Fibroblast of mammary gland (primary cell): ENCODE measurements at regions not wholly inside any gene's neighbourhood (a gene's known extent, or its start where the extent isn't known, plus 50 kb on each side); places are given as distances from the start of the nearest gene placed in this dataset.

ENCODE experiments used
- DNase-seq: peaks from one replicate; pipeline ENCODE4 v3.0.0-alpha.2; 2010; ENCODE audit warnings: low read depth
- H3K4me3 ChIP-seq: 2 replicates; pipeline ENCODE4 v1.5.1; 2011; ENCODE audit warnings: low read depth, mild to moderate bottlenecking, low read length, moderate library complexity; ENCODE audit not compliant: control insufficient read depth
- TF ChIP-seq, protein P1 (sequence below): conservative IDR thresholded peaks from 2 replicates; pipeline ENCODE4 v1.5.1; 2011; ENCODE audit warnings: low read depth, low read length, inconsistent platforms; ENCODE audit not compliant: control insufficient read depth, insufficient read depth

DNA sequence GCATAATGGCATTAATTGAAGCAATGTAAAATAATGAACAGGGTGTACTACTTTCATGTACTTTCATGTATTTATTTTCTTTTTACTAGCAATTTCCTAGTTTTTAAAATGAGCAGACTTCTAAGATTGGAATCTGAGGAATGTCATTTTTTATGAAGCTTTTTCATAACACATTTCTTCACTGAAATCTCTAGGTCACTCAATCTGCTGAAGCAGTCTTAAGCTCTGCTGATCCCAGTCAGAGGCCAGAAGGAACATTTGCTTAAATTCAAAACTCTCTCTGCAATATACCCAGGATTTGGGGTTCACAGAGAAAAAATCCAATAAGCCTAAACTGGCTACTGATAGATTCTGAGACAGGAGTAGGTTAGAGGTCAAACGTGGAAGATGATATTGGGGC is 73.6 kb upstream of the CNTN1 start:
- TF ChIP-seq, protein P1, sequence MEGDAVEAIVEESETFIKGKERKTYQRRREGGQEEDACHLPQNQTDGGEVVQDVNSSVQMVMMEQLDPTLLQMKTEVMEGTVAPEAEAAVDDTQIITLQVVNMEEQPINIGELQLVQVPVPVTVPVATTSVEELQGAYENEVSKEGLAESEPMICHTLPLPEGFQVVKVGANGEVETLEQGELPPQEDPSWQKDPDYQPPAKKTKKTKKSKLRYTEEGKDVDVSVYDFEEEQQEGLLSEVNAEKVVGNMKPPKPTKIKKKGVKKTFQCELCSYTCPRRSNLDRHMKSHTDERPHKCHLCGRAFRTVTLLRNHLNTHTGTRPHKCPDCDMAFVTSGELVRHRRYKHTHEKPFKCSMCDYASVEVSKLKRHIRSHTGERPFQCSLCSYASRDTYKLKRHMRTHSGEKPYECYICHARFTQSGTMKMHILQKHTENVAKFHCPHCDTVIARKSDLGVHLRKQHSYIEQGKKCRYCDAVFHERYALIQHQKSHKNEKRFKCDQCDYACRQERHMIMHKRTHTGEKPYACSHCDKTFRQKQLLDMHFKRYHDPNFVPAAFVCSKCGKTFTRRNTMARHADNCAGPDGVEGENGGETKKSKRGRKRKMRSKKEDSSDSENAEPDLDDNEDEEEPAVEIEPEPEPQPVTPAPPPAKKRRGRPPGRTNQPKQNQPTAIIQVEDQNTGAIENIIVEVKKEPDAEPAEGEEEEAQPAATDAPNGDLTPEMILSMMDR = no peak
- no peak overlapping the region for H3K4me3 ChIP-seq
- no peak for DNase-seq

DNA sequence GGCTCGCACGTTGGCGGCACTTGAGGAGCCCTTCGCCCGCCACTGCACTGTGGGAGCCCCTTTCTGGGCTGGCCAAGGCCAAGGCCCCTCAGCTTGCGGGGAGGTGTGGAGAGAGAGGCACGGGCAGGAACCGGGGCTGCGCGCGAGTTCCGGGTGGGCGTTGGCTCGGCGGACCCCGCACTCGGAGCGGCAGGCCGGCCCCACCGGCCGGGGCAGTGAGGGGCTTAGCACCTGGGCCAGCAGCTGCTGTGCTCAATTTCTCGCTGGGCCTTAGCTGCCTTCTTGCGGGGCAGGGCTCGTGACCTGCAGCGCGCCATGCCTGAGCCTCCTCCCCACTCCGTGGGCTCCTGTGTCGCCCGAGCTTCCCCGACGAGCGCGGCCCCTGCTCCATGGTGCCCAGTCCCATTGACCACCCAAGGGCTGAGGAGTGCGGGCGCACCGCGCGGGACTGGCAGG is 71.6 kb upstream of the CNTN1 start:
- TF ChIP-seq, protein P1 = no peak
- DNase-seq = no peak
- no peak overlapping the region for H3K4me3 ChIP-seq

DNA sequence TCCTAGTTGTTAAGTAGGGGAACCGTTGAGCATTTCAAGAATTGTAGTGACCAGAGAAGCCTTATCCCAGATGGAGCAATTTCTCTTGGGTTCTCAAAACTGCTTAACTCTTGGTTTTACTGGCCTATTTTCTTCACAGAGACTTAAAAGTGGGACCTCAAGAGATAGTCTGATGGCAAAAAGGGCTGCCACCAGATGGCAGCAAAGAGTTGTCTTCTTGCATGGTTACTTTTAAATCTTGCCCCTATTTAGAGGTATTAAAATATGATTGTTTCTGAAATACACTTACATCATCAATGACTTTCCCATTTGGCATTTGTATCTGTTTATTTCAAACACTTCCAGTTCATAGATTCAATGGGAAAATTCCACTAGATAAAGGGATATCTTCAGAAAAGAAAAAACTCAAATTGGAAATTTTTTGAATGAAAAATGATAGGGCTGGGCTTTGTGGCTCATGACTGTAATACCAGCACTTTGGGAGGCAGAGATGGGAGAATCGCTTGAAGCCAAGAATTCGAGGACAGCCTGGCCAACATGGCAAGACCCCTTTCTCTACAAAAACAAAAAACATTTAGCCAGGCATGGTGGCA is 69.9 kb upstream of the CNTN1 start:
- TF ChIP-seq, protein P1 = peak; percentile 77
- DNase-seq = peak; percentile 68
- no peak overlapping the region for H3K4me3 ChIP-seq

DNA sequence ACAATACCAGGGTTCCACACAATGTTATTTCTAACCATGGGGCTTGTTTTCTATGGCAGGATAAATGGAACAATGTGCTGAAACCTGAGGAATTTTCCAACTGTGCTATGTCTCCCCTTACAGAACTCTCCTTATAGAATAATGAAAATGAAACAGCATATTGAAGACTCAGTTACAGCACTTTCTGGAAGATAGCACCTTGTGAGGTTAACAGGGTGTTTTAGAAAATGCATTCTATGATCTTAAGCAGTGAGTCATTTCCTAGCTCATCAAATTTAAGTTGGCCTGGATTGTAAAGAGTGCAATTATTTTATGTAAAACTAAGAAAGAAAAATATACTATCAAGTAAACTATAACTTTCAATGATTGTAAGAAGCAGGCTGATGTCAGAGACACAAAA is 60.1 kb upstream of the CNTN1 start:
- no peak overlapping the region for H3K4me3 ChIP-seq
- no peak for DNase-seq
- TF ChIP-seq, protein P1 = no peak

DNA sequence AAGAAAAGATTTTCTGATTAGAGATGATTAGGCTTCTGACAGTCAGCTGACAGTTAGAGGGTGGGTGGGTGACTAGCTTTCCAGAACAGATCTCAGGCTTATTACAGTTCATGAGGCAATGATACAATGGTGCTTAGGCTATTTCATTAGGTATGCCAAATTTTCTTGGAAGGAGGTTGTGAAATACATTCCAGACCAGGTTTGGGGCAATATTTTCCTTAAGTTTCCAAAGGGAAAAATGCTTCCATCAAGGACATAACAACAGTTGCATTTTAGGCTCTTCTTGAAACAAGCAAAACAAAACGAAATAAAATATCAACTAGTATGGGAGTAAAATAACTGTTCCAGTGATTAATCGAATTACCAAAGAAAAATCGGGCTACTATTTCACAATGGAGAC is 59.3 kb upstream of the CNTN1 start:
- no peak overlapping the region for H3K4me3 ChIP-seq
- TF ChIP-seq, protein P1 = no peak
- DNase-seq = no peak

DNA sequence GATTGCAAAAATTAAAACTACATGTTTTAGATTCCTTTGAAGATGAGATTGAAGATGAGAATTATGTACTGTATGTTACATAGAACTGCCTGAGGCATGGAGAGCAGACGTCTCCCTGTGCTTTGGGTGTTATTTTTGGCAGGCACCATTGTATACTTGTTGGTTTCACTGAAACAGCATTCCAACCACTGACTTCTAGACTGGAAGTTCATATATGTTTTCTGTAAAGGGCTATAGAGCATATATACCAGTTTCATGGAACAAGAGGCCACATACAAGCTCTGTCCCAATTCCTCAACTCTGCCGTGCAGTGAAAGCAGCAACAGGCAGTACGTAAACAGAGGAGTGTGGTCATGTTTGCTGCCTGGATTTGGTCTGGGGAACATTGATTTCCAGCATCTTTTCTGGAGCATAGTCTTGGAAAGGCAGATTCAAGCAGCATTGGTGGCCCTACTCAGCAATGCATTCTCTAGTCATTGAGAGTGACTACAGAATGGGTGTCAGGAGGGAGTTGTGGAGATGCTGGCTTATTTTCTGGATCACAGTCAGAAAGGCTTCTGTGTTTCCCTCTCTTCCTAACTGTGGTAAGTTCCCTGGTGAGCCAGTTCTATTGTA is 57.6 kb upstream of the CNTN1 start:
- no peak for DNase-seq
- TF ChIP-seq, protein P1 = no peak
- H3K4me3 ChIP-seq = no peak overlapping the region
